Hematopoietic multipotent progenitor cell treated with erythropoietin and hydrocortisone succinate and interleukin-3 and kit ligand, for 8 days (in vitro differentiated cells): ENCODE measurements at regions not wholly inside any gene's neighbourhood (a gene's known extent, or its start where the extent isn't known, plus 50 kb on each side); places are given as distances from the start of the nearest gene placed in this dataset.

ENCODE experiments used
- DNase-seq: peaks from one replicate; pipeline ENCODE4 v3.0.0-alpha.2; 2015

- DNase-seq, result no peak
Measured at GRCh38 chr3:193829781-193830180, 236.8 kb downstream of the OPA1 start.

- DNase-seq, result no peak
Measured at GRCh38 chr3:193830791-193831191, 237.8 kb downstream of the OPA1 start.

- peak; percentile 45 for DNase-seq
Measured at GRCh38 chr3:193831495-193832455, 238.8 kb downstream of the OPA1 start.

GRCh38 chr3:193832833-193833413 is 239.9 kb downstream of the OPA1 start:
- DNase-seq, result no peak

GRCh38 chr3:193833592-193833991 is 240.6 kb downstream of the OPA1 start:
- DNase-seq, result no peak

GRCh38 chr3:193835414-193835813 is 242.4 kb downstream of the OPA1 start:
- no peak for DNase-seq

- DNase-seq, result no peak
Measured at GRCh38 chr3:193836511-193836910, 243.5 kb downstream of the OPA1 start.

- DNase-seq, result peak; percentile 22
Measured at GRCh38 chr3:193836918-193837317, 243.9 kb downstream of the OPA1 start.

- no peak for DNase-seq
Measured at GRCh38 chr3:193837347-193837827, 244.4 kb downstream of the OPA1 start.

GRCh38 chr3:193840111-193840641 is 247.2 kb downstream of the OPA1 start:
- DNase-seq, result no peak

GRCh38 chr3:193841581-193841980 is 248.6 kb downstream of the OPA1 start:
- no peak for DNase-seq

- peak; percentile 73 for DNase-seq
Measured at GRCh38 chr3:193842029-193842798, 249.2 kb downstream of the OPA1 start.

GRCh38 chr3:193842832-193843473 is 249.9 kb downstream of the OPA1 start:
- DNase-seq, result peak; percentile 84

GRCh38 chr3:193843474-193844301 is 250.7 kb downstream of the OPA1 start:
- DNase-seq, result peak; percentile 63

GRCh38 chr3:193844472-193844871 is 251.5 kb downstream of the OPA1 start:
- no peak for DNase-seq

- no peak for DNase-seq
Measured at GRCh38 chr3:193845144-193845543, 252.1 kb downstream of the OPA1 start.

GRCh38 chr3:193846569-193846968 is 253.6 kb downstream of the OPA1 start:
- no peak for DNase-seq

- DNase-seq, result no peak
Measured at GRCh38 chr3:193847402-193847801, 254.4 kb downstream of the OPA1 start.

- no peak for DNase-seq
Measured at GRCh38 chr3:193848547-193848946, 255.5 kb downstream of the OPA1 start.

GRCh38 chr3:193850084-193850619 is 257.1 kb downstream of the OPA1 start:
- no peak for DNase-seq

GRCh38 chr3:193851428-193851847 is 258.4 kb downstream of the OPA1 start:
- no peak for DNase-seq
